Psoas muscle (tissue), 7 donors: ENCODE measurements at regions not wholly inside any gene's neighbourhood (a gene's known extent, or its start where the extent isn't known, plus 50 kb on each side); places are given as distances from the start of the nearest gene placed in this dataset.

Source experiments
- ATAC-seq, 4 donors: fragments of 200-7000 bp; cut with Tn5 transposase; one replicate each; pipeline ENCODE4 v1.9.1; 2020; ENCODE audit warnings: moderate library complexity in 3 of 4, mild to moderate bottlenecking in 2 of 4
- DNase-seq, 2 donors: peaks; one replicate each; pipeline ENCODE4 v3.0.0-alpha.2; 2020
- H3K27ac ChIP-seq: fragments of 200-600 bp; one replicate; pipeline ENCODE4 v1.8.0; 2022
- H3K27me3 ChIP-seq, 3 donors: fragments of 200-600 bp in 1 of 3; one replicate each; pipeline versions ENCODE4 v1.6.1 to v1.8.0; 2013 to 2022; ENCODE audit warnings: low read length in 2 of 3, mild to moderate bottlenecking in 2 of 3, moderate library complexity in 1 of 3; ENCODE audit not compliant: insufficient read depth in 3 of 3
- H3K36me3 ChIP-seq, 2 donors: fragments of 200-600 bp in 1 of 2; one replicate each; pipeline versions ENCODE4 v1.6.1 to v1.8.0; 2013 to 2022; ENCODE audit warnings: low read depth in 1 of 2, mild to moderate bottlenecking in 1 of 2, moderate library complexity in 1 of 2; ENCODE audit not compliant: insufficient read depth in 1 of 2
- H3K4me1 ChIP-seq: fragments of 200-600 bp; one replicate; pipeline ENCODE4 v1.8.0; 2022
- H3K4me3 ChIP-seq: fragments of 200-600 bp; one replicate; pipeline ENCODE4 v1.8.0; 2022; ENCODE audit warnings: mild to moderate bottlenecking
- H3K9me3 ChIP-seq: fragments of 200-600 bp; one replicate; pipeline ENCODE4 v1.8.0; 2022
- WGBS, 3 donors: extraction: QIAGEN DNeasy Blood & Tissue Kit; methylation state at CpG; one replicate each; pipeline versions ENCODE4 v1.1.6 to v1.1.7; 2013; 5-methylcytosine and 5-hydroxymethylcytosine counted together
- intact Hi-C, 2 donors: fragments of 100-400 bp; cut with DNase I; formaldehyde crosslinking; loops; one replicate each; pipeline versions ENCODE4 v1.11.0 to v1.14.2; 2022
- TF ChIP-seq, protein P1 (sequence below): fragments of 200-600 bp; IDR thresholded peaks from one replicate; pipeline ENCODE4 v1.8.0; 2022; ENCODE audit warnings: antibody characterized with exemption
- donor health status: healthy with polysubstance abuse.
- donor health status: DM: no; HTN: no; CAD: no; lungs with moderate emphysema.
- donor health status: Bipolar disorder and iron deficiency.
- donor health status: healthy.
- donor health status: DM: yes; HTN: yes; CAD: no.
- donor health status: DM: no; HTN: no; CAD: no.
- donor health status: DM: yes; HTN: yes; CAD: no.

DNA sequence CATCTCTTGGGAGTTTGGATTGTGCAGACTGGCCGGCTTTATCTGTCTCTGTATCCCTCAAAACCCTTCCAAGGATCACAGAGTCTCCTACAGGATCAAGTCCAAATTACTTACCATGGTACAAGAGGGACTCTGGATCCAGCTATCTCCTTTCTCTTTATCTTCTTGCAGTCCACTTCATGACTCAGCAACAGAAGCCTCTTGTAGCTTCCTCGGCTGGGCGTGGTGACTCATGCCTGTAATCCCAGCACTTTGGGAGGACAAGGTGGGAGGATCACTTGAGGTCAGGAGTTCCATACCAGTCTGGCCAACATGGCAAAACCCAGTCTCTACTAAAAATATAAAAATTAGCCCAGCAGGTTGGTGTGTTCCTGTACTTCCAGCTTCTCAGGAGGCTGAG, 189.7 kb downstream of the BCAT1 start:
- DNase-seq = no peak
- Histone ChIP-seq H3K4me3 (no peak overlapping the region), H3K9me3 (no peaks in the 10 kb centered on the region), H3K27me3 (no peaks in the 10 kb centered on the region), H3K4me1 (no peaks in the 10 kb centered on the region), H3K36me3 (no peaks in the 10 kb centered on the region), H3K27ac (no peak overlapping the region)
- intact Hi-C loops = no loop called here
- ATAC-seq = no peak
- 73 to 89% (median 83%) methylated on average over 3 of the region's 3 CpGs for WGBS, 3 donors
- TF ChIP-seq, protein P1, sequence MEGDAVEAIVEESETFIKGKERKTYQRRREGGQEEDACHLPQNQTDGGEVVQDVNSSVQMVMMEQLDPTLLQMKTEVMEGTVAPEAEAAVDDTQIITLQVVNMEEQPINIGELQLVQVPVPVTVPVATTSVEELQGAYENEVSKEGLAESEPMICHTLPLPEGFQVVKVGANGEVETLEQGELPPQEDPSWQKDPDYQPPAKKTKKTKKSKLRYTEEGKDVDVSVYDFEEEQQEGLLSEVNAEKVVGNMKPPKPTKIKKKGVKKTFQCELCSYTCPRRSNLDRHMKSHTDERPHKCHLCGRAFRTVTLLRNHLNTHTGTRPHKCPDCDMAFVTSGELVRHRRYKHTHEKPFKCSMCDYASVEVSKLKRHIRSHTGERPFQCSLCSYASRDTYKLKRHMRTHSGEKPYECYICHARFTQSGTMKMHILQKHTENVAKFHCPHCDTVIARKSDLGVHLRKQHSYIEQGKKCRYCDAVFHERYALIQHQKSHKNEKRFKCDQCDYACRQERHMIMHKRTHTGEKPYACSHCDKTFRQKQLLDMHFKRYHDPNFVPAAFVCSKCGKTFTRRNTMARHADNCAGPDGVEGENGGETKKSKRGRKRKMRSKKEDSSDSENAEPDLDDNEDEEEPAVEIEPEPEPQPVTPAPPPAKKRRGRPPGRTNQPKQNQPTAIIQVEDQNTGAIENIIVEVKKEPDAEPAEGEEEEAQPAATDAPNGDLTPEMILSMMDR = no peak

GRCh38 chr12:24756479-24757024, 192.3 kb downstream of the BCAT1 start:
- intact Hi-C loops = no loop called here
- 38 to 39% (median 39%) methylated on average over 3 of the region's 3 CpGs for WGBS, 3 donors
- no peak for DNase-seq
- H3K36me3 ChIP-seq = no peaks in the 10 kb centered on the region
- H3K4me1 ChIP-seq = no peaks in the 10 kb centered on the region
- H3K9me3 ChIP-seq = no peaks in the 10 kb centered on the region
- H3K27ac ChIP-seq = no peak overlapping the region
- no peaks in the 10 kb centered on the region for H3K27me3 ChIP-seq
- TF ChIP-seq, protein P1 = no peak
- H3K4me3 ChIP-seq = no peak overlapping the region
- no peak for ATAC-seq

DNA sequence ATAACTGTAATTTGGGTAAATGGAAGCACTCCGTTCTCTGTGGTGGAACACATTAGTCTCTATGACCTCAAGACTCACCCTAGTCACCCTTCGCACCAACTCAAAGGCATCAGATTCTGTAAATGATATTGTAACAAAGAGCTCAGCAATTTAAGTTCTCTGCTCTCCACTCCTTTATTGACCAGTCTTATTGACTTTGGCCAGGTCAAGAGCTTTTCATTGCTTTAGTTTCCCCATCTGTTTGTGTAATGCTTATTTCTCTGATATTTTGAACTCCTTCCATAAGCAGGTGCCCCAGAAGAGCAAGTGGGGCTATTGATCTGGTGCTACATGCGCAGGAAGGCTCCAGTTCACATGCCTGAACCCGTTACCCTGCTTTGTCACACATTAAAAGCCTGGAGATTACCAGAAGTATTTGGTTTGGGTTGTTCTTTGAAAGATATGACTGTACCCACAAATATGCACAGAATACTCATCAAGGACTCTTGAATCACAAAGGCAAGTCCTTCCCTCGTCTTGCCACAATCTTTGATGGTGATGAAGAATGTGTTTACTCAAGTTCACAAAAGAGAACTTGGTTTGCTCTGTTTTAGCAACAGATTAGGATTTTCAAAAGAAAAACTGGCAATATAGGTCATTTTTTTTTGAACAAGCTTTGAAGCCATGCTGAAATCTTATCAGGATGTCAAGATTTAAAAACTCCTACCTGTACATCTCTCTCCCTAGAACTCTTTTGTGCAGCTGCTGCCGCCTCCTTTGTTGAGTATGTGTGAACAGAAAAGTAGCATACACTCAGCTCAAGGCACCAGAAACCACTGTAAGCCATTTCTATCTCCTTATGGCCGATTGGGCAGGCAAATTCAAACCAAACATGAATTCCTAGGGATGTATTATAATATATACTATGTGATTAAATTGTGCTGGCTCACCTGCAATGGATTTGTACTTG, 193.9 kb downstream of the BCAT1 start:
- WGBS, 3 donors = 74 to 83% (median 82%) methylated on average over 7 of the region's 7 CpGs
- Histone ChIP-seq H3K4me3 (no peak overlapping the region), H3K27me3 (no peaks in the 10 kb centered on the region), H3K27ac (no peak overlapping the region), H3K4me1 (no peaks in the 10 kb centered on the region), H3K9me3 (no peaks in the 10 kb centered on the region), H3K36me3 (no peaks in the 10 kb centered on the region)
- ATAC-seq (no peak), DNase-seq (no peak)
- TF ChIP-seq, protein P1 = no peak
- intact Hi-C loops = no loop called here

DNA sequence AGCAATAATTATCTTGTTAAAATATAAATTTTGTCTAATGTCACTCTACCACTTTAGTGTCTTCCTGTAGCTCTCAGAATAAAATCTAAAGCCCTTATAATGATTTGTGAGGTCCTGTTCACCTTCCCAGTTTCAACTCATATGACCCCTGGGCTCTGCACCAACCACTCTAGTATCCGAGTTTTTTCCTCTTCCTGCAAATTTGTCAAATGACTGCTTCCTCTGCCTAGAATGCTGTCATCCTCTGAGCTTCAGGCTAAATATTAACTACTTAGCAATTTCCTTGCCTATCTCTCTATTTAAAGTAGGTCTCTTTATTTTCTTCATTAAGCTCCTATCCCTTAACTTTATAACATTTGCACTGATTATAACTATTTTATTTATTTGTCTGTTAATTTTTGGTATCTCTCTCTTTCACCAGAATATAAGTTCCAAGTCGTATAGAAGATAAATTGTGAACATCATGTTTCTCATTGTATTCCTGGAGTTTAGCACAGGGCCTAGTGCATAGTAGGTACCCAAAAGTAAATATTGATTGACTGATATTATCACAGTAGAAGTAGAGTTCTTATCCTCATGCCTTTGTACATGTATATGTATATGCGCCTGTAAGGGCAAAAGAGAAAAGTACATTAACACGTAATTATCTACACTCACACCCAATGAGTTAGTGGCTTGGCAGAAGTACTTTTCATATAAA, 196.0 kb downstream of the BCAT1 start:
- TF ChIP-seq, protein P1 = no peak
- Histone ChIP-seq H3K4me1 (no peaks in the 10 kb centered on the region), H3K4me3 (no peak overlapping the region), H3K27ac (no peak overlapping the region), H3K27me3 (no peaks in the 10 kb centered on the region), H3K36me3 (no peaks in the 10 kb centered on the region), H3K9me3 (no peaks in the 10 kb centered on the region)
- ATAC-seq (no peak), DNase-seq (no peak)
- intact Hi-C loops = no loop called here
- 73 to 83% (median 82%) methylated on average over 4 of the region's 4 CpGs for WGBS, 3 donors
